ENCODE measurements at regions not wholly inside any gene's neighbourhood (a gene's known extent, or its start where the extent isn't known, plus 50 kb on each side); places are given as distances from the start of the nearest gene placed in this dataset.

GRCh38 chr10:34058845-34059614 is 724.6 kb upstream of the NRP1 start:
- no peak for TF ChIP-seq CTCF (IDR thresholded peaks at IDR 0.05; ENCODE audit: borderline replicate concordance, extremely low read depth, low read length, poor library complexity, severe bottlenecking)
- TF ChIP-seq EZH2 (IDR thresholded peaks at IDR 0.05; ENCODE audit: borderline replicate concordance, low read depth, low read length, severe bottlenecking) = no peak
